RWPE1 (cell line): ENCODE measurements at regions not wholly inside any gene's neighbourhood (a gene's known extent, or its start where the extent isn't known, plus 50 kb on each side); places are given as distances from the start of the nearest gene placed in this dataset.

Experiments
- CTCF ChIA-PET: fragments of 350-600 bp; sonication (Branson Sonifier 250); formaldehyde crosslinking; extraction: SDS; loops from one replicate; lab custom pipeline; 2021; lab: Yijun Ruan, JAX
- POLR2A ChIA-PET: fragments of 400-600 bp; formaldehyde crosslinking; extraction: SDS; loops from one replicate; lab custom pipeline; 2020; ENCODE audit warnings: antibody characterized with exemption; ENCODE audit not compliant: low non-redundant PET; lab: Yijun Ruan, JAX
- DNase-seq: peaks from one replicate; pipeline ENCODE4 v3.0.0; 2012; ENCODE audit warnings: low spot score
- H3K27ac ChIP-seq: fragments of 450-650 bp; 2 replicates; pipeline ENCODE4 v1.5.1; 2017
- TF ChIP-seq, protein P1 (sequence below): fragments of 450-650 bp; conservative IDR thresholded peaks from 2 replicates; pipeline ENCODE4 v1.5.1; 2017; ENCODE audit warnings: low read depth, mild to moderate bottlenecking

DNA sequence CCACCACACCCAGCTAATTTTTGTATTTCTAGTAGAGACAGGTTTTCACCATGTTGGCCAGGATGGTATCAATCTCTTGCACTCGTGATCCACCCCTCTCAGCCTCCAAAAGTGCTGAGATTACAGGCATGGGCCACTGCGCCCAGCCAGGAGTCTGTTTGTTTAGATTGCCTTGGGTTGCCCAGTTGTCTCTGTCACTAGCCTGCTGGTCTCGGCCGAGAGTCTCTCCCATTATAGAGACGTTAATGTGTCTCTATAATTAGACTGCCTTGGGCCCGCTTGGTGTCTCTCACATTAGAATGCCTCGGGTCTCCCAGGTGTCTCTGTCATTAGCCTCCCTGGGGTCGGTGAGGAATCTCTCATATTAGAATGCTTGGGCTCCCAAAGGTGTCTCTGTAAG lies 1533.6 kb downstream of the UQCRFS1 start:
- no peak overlapping the region for H3K27ac ChIP-seq
- TF ChIP-seq, protein P1, sequence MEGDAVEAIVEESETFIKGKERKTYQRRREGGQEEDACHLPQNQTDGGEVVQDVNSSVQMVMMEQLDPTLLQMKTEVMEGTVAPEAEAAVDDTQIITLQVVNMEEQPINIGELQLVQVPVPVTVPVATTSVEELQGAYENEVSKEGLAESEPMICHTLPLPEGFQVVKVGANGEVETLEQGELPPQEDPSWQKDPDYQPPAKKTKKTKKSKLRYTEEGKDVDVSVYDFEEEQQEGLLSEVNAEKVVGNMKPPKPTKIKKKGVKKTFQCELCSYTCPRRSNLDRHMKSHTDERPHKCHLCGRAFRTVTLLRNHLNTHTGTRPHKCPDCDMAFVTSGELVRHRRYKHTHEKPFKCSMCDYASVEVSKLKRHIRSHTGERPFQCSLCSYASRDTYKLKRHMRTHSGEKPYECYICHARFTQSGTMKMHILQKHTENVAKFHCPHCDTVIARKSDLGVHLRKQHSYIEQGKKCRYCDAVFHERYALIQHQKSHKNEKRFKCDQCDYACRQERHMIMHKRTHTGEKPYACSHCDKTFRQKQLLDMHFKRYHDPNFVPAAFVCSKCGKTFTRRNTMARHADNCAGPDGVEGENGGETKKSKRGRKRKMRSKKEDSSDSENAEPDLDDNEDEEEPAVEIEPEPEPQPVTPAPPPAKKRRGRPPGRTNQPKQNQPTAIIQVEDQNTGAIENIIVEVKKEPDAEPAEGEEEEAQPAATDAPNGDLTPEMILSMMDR: no peak
- no peak for DNase-seq
- CTCF ChIA-PET: no interaction called here
- POLR2A ChIA-PET: no interaction called here

DNA sequence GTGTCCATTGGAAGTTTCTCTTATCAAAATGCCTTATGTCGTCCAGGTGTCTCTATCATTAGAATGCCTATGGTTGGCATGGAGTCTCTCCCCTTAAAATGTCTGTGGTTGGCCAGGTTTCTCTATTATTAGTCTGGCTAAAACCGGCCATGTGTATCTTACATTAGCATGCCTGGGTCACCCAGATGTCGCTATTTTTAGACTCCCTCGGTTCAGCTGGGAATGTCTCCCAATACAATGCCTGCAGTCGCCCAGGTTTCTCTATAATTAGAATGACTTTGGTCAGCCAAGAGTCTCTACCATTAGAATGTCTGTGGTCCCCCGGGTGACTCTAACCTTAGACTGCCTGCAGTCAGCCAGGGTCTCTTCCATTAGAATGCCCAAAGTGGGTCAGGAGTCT lies 1536.1 kb downstream of the UQCRFS1 start:
- CTCF ChIA-PET: no interaction called here
- TF ChIP-seq, protein P1: no peak
- POLR2A ChIA-PET: no interaction called here
- H3K27ac ChIP-seq: no peak overlapping the region
- DNase-seq: no peak

DNA sequence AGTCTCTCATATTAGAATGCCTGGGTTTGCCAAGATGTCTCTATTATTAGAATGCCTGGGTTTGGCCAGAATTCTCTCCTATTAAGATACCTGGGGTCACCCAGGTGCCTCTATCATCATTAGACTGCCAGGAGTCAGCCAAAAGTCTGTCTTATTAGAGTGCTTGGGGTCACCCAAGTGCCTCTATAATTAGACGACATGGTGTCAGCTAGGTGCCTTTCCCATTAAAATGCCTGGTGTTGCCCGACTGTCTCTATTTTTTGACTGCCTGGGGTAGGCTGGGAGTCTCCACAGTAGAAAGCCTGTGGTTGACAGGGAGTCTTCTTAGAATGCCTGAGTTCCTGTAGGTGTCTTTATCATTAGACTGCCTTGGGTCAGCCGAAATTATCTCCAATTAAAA lies 1536.6 kb downstream of the UQCRFS1 start:
- CTCF ChIA-PET: no interaction called here
- no peak for DNase-seq
- TF ChIP-seq, protein P1: no peak
- POLR2A ChIA-PET: no interaction called here
- H3K27ac ChIP-seq: no peak overlapping the region

DNA sequence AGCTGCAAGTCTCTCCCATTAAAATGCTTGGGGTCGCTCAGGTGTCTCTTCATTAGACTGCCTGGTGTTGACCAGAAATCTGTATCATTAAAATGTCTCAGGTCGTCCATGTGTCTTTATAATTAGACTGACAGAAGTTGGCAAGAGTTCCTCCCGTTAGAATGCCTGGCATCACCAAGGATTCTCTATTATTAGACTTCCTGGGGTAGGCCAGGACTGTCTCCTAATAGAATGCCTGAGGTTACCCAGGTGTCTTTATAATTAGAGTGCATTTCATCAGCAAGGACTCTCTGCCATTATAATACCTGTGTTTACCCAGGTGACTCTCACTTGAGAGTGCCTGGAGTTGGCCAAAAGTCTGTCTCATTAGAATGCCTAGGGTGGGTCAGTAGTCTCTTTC lies 1537.2 kb downstream of the UQCRFS1 start:
- DNase-seq: no peak
- ChIA-PET CTCF (no interaction called here), POLR2A (no interaction called here)
- TF ChIP-seq, protein P1: no peak
- no peak overlapping the region for H3K27ac ChIP-seq

DNA sequence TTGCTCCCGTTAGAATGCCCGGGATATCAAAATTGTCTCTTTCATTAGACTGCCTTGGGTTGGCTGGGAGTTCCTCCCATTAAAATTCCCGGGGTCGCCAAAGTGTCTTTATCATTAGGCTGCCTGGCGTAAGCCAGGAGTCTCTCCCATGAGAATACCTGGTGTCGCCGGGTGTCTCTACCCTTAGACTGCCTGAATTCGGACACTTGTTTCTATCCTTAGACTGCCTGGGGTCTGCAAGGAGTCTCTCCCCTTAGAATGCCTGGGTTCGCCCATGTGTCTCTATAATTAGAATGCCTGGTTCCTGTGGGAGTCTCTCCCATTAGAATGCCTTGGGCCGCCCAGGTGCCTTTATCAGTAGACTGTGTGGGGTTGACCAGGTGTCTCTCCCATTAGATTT lies 1538.2 kb downstream of the UQCRFS1 start:
- ChIA-PET POLR2A (no interaction called here), CTCF (no interaction called here)
- no peak overlapping the region for H3K27ac ChIP-seq
- DNase-seq: no peak
- TF ChIP-seq, protein P1: no peak

DNA sequence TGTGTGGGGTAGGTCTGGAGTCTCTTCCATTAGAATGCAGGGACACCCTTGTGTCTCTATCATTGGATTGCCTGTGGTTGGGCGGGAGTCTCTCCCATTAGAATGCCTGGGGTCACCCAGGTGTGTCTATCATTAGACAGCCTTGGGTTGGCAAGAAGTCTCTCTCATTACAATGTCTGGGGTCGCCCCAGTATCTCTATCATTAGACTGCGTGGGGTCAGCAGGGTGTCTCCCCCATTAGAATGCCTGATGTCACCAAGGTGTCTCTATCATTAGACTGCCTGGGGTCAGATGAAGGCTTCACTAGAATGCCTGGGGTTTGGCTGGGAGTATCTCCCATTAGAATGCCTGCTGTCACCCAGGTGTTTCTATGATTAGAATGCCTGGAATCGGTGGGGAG lies 1539.0 kb downstream of the UQCRFS1 start:
- POLR2A ChIA-PET: no interaction called here
- no peak overlapping the region for H3K27ac ChIP-seq
- DNase-seq: no peak
- TF ChIP-seq, protein P1: no peak
- CTCF ChIA-PET: no interaction called here
